ENCODE measurements at regions not wholly inside any gene's neighbourhood (a gene's known extent, or its start where the extent isn't known, plus 50 kb on each side); places are given as distances from the start of the nearest gene placed in this dataset.

- Histone ChIP-seq H3K4me1 (ENCODE audit: insufficient read depth, low read length) (peaks cover 3% of the 10 kb centered on the region), H3K27me3 (ENCODE audit: insufficient read depth, low read length) (no peaks in the 10 kb centered on the region), H3K36me3 (ENCODE audit: insufficient read depth, low read length) (no peaks in the 10 kb centered on the region), H3K79me2 (ENCODE audit: insufficient read depth, low read length) (no peaks in the 10 kb centered on the region), H2AFZ (ENCODE audit: low read depth, low read length) (no peak overlapping the region), H4K20me1 (ENCODE audit: insufficient read depth, low read length) (no peaks in the 10 kb centered on the region), H3K4me2 (ENCODE audit: low read length) (no peak overlapping the region), H3K27ac (ENCODE audit: low read depth, low read length) (no peak overlapping the region), H3K9me3 (ENCODE audit: insufficient read depth, low read depth, low read length) (no peaks in the 10 kb centered on the region), H3K9ac (ENCODE audit: low read length) (no peak overlapping the region), H3K4me3 (ENCODE audit: insufficient read depth, low read depth, low read length) (no peak overlapping the region)
- FAIRE-seq (peak; percentile 29), DNase-seq (ENCODE audit: low read depth) (peak; percentile 2)
- Mint-ChIP-seq H3K36me3 (ENCODE audit: low read depth, unreplicated experiment) (no peaks in the 10 kb centered on the region), H3K27ac (ENCODE audit: unreplicated experiment) (no peak overlapping the region), H3K4me3 (ENCODE audit: unreplicated experiment) (no peak overlapping the region), H3K27me3 (ENCODE audit: low read depth, unreplicated experiment) (no peaks in the 10 kb centered on the region), H3K4me1 (ENCODE audit: low read depth, unreplicated experiment) (peaks cover 12% of the 10 kb centered on the region), H3K9me3 (ENCODE audit: unreplicated experiment) (no peaks in the 10 kb centered on the region)
- no peak for TF ChIP-seq EZH2 (IDR thresholded peaks at IDR 0.05; ENCODE audit: insufficient read depth, low read length)
- TF ChIP-seq CTCF (IDR thresholded peaks at IDR 0.05; ENCODE audit: insufficient read depth, low read depth, low read length): no peak
Measured at GRCh38 chr9:26175264-26175663, 497.0 kb upstream of the TUSC1 start.

- H3K27me3 Mint-ChIP-seq (ENCODE audit: low read depth, unreplicated experiment): no peaks in the 10 kb centered on the region
- peaks cover 18% of the 10 kb centered on the region for H3K4me1 Mint-ChIP-seq (ENCODE audit: low read depth, unreplicated experiment)
- no peaks in the 10 kb centered on the region for H3K27me3 ChIP-seq (ENCODE audit: insufficient read depth, low read length)
- no peaks in the 10 kb centered on the region for H3K9me3 Mint-ChIP-seq (ENCODE audit: unreplicated experiment)
- no peak overlapping the region for H3K27ac Mint-ChIP-seq (ENCODE audit: unreplicated experiment)
- no peak overlapping the region for H3K4me3 Mint-ChIP-seq (ENCODE audit: unreplicated experiment)
- H3K4me2 ChIP-seq (ENCODE audit: low read length): no peak overlapping the region
- no peak overlapping the region for H3K27ac ChIP-seq (ENCODE audit: low read depth, low read length)
- TF ChIP-seq EZH2 (IDR thresholded peaks at IDR 0.05; ENCODE audit: insufficient read depth, low read length): no peak
- no peaks in the 10 kb centered on the region for H3K9me3 ChIP-seq (ENCODE audit: insufficient read depth, low read depth, low read length)
- no peaks in the 10 kb centered on the region for H4K20me1 ChIP-seq (ENCODE audit: insufficient read depth, low read length)
- no peaks in the 10 kb centered on the region for H3K36me3 Mint-ChIP-seq (ENCODE audit: low read depth, unreplicated experiment)
- DNase-seq (ENCODE audit: low read depth) (no peak), FAIRE-seq (no peak)
- H3K36me3 ChIP-seq (ENCODE audit: insufficient read depth, low read length): no peaks in the 10 kb centered on the region
- no peak overlapping the region for H2AFZ ChIP-seq (ENCODE audit: low read depth, low read length)
- H3K4me3 ChIP-seq (ENCODE audit: insufficient read depth, low read depth, low read length): no peak overlapping the region
- H3K9ac ChIP-seq (ENCODE audit: low read length): no peak overlapping the region
- peaks cover 11% of the 10 kb centered on the region for H3K4me1 ChIP-seq (ENCODE audit: insufficient read depth, low read length)
- H3K79me2 ChIP-seq (ENCODE audit: insufficient read depth, low read length): no peaks in the 10 kb centered on the region
Measured at GRCh38 chr9:26172301-26172700, 494.1 kb upstream of the TUSC1 start.

- Mint-ChIP-seq H3K4me3 (ENCODE audit: unreplicated experiment) (no peak overlapping the region), H3K27me3 (ENCODE audit: low read depth, unreplicated experiment) (no peaks in the 10 kb centered on the region), H3K27ac (ENCODE audit: unreplicated experiment) (no peak overlapping the region), H3K36me3 (ENCODE audit: low read depth, unreplicated experiment) (no peaks in the 10 kb centered on the region), H3K4me1 (ENCODE audit: low read depth, unreplicated experiment) (peaks cover 18% of the 10 kb centered on the region), H3K9me3 (ENCODE audit: unreplicated experiment) (no peaks in the 10 kb centered on the region)
- Histone ChIP-seq H2AFZ (ENCODE audit: low read depth, low read length) (no peak overlapping the region), H3K36me3 (ENCODE audit: insufficient read depth, low read length) (no peaks in the 10 kb centered on the region), H3K9ac (ENCODE audit: low read length) (no peak overlapping the region), H3K4me2 (ENCODE audit: low read length) (no peak overlapping the region), H3K79me2 (ENCODE audit: insufficient read depth, low read length) (no peaks in the 10 kb centered on the region), H4K20me1 (ENCODE audit: insufficient read depth, low read length) (no peaks in the 10 kb centered on the region), H3K27me3 (ENCODE audit: insufficient read depth, low read length) (no peaks in the 10 kb centered on the region), H3K4me3 (ENCODE audit: insufficient read depth, low read depth, low read length) (no peak overlapping the region), H3K27ac (ENCODE audit: low read depth, low read length) (no peak overlapping the region), H3K9me3 (ENCODE audit: insufficient read depth, low read depth, low read length) (no peaks in the 10 kb centered on the region), H3K4me1 (ENCODE audit: insufficient read depth, low read length) (peaks cover 11% of the 10 kb centered on the region)
- FAIRE-seq (no peak), DNase-seq (ENCODE audit: low read depth) (no peak)
- no peak for TF ChIP-seq CTCF (IDR thresholded peaks at IDR 0.05; ENCODE audit: insufficient read depth, low read depth, low read length)
- TF ChIP-seq EZH2 (IDR thresholded peaks at IDR 0.05; ENCODE audit: insufficient read depth, low read length): no peak
Measured at GRCh38 chr9:26171691-26172090, 493.4 kb upstream of the TUSC1 start.
